ENCODE measurements at regions not wholly inside any gene's neighbourhood (a gene's known extent, or its start where the extent isn't known, plus 50 kb on each side); places are given as distances from the start of the nearest gene placed in this dataset.
A peak's percentile ranks its signal among the peaks of the same experiment; 100 is the strongest.
"Not testable (repeated sequence)": the region's sequence is repeated elsewhere in the genome, so short reads cannot be mapped to it uniquely, and the experiment has no call there.

DNA sequence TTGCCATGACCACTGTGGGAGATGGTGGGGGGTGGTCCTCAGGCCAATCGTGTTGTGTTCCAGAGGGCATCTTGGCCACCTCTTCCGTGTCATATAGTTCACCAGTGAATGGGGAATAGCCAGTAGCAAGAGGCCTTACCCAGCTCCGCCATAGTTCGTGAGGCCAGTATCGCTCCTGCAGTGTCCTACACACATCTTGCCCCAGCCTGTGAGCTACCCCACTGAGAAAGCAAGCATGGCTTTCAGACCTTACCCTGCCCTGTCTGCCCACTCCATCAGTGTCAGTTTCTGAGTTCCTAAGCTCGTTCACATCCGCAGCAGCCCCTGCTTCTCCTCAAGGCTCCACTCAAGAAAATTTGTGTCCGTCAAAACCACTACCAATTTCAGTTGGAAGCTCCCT, 586.0 kb upstream of the PABPC5 start:
- intact Hi-C loops (cut with DNase I): not testable (repeated sequence)

DNA sequence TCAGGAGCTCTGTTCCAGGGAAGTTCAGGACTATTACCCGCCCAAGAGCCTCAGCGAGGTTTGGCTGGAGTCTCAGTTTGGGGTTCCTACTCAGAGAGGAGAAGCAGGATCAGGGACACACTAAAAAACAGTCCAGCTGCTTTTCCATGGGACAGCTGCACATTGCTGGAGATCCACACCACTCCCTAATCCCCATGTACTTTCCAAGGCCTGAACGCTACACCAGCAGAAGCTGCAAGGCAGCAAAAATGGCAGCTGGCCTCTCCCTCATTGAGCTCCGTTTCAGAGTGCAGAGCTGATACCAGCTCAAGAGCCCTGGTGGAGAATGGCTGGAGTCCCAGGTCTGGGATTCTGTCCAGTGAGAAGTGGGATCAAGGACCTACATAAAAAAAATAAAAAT, 551.2 kb upstream of the PABPC5 start:
- peak in 1 of 10 donors; percentile 61 for DNase-seq
- intact Hi-C loops (cut with DNase I): no loop called here

More for the DNA sequence above, 586.0 kb upstream of the PABPC5 start:
- DNase-seq: not testable (repeated sequence)

DNA sequence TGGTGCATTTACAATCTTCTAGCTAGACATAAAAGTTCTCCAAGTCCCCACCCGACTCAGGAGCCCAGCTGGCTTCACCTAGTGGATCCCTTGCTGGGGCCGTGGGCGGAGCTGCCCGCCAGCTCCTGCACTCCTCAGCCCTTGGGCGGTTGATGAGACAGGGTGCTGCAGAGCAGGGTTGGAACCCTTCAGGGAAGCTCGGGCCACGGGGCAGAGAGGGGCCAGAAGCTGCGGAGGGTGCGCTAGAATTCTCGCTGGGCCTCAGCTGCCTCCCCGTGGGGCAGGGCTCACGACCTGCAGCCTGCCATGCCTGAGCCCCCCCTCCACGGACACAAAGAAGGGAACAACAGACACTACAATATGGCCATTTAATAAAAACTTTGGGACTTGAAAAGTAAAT, 519.8 kb upstream of the PABPC5 start:
- peak in 3 of 10 donors; percentile 57 to 73 (median 69) for DNase-seq
- intact Hi-C loops (cut with DNase I): not testable (repeated sequence)

DNA sequence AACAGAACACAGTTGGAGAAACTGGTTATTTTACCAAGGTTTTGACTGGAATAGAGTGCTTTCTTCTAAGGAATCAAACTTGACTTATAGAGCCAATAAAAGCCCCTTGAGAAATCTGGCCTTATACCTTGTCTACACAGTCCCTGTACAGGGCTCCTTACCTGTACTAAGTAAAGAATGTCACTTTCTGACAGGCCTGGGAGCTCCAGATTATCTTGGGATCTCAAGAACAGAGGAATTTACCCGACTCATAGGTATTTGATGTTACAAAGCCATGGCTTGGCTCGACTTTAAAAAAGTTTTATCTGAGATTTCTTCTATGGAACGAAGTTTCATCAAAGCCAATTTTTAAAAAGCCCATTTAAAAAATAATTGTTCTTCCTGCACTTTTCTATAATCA, 487.8 kb upstream of the PABPC5 start:
- intact Hi-C loops (cut with DNase I); DNase-seq: not testable (repeated sequence)

DNA sequence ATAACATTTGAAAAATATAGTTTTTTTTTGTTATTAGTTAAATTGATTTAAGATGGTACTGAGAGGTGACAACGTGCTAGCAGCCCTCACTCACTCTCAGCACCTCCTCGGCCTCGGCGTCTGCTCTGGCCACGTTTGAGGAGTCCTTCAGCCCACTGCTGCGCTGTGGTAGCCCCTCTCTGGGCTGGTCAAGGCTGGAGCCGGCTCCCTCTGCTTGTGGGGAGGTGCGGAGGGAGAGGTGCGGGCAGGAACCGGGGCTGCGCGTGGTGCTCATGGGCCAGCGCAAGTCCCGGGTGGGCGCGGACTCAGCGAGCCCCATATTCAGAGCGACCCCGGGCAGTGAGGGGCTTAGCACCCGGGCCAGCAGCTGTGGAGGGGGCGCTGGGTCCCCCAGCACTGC, 439.4 kb upstream of the PABPC5 start:
- intact Hi-C loops (cut with DNase I); DNase-seq: not testable (repeated sequence)

DNA sequence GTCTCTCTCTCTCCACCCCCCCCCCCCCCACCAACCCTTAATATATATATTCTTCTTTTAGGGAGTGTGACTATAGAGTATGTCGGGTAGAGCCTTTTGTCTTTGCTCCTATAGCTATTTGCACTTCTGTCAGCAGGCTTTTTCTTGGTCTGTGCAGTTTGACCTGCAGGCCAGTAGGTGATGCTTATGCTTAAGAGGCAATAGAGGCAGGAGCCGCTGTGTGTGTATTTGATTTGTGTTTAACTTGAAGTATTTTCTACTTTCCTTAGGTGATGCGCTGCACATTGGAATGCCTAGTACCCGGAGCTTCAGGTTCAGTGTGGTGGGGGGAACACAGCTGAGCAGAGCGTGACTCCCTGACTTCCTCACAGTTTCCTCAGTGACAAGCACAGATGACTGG, 416.5 kb upstream of the PABPC5 start:
- DNase-seq; intact Hi-C loops (cut with DNase I): not testable (repeated sequence)

DNA sequence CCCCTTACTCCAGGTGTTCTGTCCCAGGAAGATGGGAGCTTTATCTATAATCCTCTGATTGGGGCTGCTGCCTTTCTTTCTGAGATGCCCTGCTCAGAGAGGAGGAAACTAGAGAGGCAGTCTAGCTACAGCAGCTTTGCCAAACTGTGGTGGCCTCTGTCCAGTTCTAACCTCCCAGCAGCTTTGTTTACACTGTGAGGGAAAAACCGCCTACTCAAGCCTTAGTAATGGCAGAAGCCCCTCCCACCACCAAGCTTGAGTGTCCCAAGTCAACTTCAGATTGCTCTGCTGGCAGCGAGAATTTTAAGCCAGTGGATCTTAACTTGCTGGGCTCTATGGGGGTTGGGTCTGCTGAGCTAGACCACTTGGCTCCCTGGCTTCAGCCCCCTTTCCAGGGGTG, 394.9 kb upstream of the PABPC5 start:
- no peak for DNase-seq
- intact Hi-C loops (cut with DNase I): no loop called here

DNA sequence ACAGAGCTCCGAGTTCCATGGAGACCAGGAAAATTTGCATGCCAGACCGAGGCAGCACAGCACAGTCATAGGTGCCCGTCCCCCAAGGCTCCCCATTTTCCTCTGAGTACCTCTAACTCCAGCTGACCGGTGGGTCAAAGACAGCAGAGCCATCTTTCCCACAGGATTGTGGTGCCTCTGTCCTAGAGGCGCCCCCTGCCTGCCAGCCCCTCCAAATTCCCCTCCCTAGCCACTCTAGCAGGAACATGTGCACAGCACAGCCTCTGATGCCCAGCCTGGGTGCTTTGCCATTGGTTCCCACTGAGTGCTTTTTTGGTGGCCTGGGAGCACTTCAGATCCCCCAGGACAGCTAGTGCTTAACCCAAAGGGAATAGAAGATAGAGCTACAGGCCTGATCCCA, 368.5 kb upstream of the PABPC5 start:
- DNase-seq: peak in 1 of 10 donors; percentile 60
- intact Hi-C loops (cut with DNase I): no loop called here

DNA sequence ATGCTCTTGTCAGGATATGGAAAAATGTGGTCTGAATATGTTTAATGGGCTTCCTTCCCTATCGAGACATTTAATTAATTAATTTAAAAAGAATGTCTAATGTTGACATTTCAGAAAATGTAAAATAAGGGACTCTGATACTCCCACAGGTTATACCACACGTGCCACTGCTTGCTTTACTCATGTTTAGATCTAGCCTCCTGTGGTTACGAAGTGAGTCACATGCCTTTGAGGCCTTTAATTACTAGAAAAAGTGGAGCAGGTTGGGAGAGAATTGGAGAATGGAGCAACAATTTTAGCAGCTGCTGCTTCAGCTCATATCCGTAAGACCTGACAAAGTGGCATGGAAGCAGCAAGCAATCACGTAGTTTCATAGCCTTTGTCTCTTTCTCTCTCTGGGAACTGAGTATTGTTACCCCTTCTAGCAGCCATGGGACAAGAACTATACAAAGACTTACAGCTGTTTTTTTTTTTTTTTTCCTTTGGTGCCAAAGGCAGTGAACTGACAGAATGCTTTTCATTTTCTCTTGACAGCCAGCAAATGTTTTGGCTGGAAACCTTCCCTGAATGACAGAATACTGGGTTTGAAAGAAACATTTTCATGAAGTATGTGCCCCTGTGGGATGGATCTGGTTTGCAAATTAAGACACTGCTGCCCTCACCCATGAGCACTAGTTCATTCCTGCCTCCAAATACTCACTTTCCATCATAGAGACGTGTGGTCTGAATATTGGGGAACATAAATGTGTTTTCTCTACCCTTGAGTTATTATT, 355.1 kb upstream of the PABPC5 start:
- no peak for DNase-seq

DNA sequence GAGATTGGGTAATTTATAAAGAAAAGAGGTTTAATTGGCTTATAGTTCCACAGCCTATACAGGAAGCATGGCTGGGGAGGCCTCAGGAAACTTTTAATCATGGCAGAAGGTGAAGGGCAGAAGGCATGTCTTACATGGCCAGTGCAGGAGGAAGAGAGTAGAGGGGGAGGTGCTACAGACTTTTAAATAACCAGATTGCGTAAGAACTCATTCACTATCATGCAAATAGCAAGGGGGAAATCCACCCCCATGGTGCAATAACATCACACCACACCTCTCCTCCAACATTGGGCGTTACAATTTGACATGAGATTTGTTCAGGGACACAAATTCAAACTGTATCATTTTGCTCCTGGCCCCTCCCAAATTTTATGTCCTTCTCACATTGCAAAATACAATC, 353.8 kb upstream of the PABPC5 start:
- no peak for DNase-seq
- intact Hi-C loops (cut with DNase I): no loop called here

More for the DNA sequence above, 355.1 kb upstream of the PABPC5 start:
- intact Hi-C loops (cut with DNase I): no loop called here

DNA sequence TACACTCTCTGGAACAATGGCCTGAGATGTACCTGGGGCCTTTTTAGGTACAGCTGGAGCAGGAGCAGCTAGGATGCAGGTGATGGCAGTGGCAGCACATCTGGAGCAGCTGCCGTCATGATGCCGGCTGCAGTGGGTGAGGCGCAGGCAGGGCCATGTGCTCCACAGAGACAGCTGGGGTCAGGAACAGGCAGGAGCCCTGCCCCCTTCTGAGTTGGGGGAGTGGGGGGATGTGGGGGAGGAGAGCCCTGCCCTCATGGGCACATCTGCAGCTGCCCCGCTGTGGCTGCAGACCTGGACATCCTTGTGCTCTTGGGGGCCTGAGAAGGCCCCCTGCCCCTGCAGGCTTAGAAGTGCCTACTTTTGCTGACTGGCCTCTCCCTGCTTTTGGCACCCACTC, 352.8 kb upstream of the PABPC5 start:
- intact Hi-C loops (cut with DNase I): no loop called here
- DNase-seq: no peak

DNA sequence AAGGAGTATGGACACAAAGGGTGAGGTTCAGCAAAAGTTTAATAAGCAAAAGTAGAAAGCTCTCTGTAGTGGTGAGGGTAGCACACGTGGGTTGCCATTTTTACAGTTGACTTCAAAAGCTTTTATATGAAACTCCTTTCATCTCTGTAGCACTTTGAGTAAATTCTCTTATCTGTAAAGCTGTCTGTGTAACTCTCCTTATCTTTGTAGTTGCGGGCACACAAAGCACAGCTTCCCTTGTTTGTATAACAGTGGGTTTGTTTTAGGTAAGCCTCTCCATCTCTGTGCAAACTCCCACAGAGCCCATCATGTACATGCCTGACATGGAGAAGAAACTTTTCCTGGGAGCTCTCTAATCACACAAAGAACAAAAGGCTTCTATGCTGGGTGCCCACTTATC, 325.9 kb upstream of the PABPC5 start:
- intact Hi-C loops (cut with DNase I): no loop called here
- DNase-seq: no peak

DNA sequence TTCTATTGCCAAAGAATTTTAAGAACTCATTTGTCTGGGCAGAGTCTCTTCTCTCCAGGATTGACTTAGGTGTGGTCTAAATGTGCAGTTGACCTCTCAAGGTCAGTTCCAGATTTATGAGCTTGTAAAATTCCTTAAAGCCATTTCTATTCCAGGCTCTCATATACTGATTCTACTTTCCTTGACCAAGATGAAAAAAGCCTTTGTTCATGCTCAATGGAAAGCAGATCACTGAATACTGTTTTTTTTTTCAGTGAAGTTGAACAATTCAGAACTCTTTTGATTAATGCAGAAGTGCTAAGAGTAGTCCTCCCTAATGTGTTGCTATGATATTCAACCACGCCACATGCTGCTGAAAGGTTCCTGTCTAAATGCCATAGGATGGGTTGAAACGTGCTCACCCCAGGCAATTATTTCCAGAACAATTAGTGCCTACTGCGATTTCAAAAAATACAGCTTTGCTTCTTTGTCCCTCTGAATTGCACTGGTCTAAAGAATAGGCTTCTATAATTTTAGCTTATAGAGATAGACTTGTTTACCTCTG, 312.4 kb upstream of the PABPC5 start:
- DNase-seq: no peak
- intact Hi-C loops (cut with DNase I): no loop called here

DNA sequence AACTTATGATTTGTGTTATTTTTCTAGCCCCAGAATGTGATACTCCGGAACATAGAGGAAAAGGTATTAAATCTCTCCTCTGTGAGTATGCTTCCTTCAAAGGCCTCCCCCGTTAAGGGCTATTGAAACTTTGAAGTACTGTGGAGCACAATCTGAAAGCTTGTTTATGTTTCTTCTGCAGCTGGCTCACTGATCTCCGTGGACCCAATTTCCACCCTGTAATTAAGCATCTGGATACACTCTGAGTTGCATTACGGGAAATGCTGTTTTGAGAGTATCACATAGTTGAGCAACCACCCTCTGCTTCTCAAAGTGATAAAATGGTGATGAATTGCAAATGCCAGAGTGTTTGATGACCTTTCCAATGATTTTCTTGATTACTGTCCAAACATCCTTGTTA, 296.8 kb upstream of the PABPC5 start:
- no peak for DNase-seq
- intact Hi-C loops (cut with DNase I): no loop called here

Measured in posterior cingulate gyrus (tissue), 11 donors.